ENCODE measurements at regions not wholly inside any gene's neighbourhood (a gene's known extent, or its start where the extent isn't known, plus 50 kb on each side); places are given as distances from the start of the nearest gene placed in this dataset.

DNA sequence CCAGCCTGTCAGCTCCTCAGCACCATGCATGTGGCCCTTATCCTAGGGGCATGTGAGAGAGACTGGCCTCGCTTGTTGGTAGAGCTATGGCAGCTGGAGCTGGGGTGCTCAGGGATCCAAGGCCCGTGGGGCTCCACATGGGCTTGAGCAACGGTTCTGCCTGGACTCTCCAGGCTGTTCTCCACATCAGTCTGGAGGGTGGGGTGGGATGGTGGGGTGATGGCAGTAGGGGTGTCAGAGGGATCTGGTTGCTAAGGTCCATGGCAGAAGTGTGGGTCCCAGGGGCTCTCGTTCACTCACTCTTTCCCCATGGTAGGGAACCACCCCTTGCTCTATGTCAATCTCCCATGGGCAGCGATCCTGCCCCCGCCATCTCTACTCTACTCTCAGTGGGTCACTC, 622.6 kb downstream of the LRFN5 start:
- TF ChIP-seq, protein P1, sequence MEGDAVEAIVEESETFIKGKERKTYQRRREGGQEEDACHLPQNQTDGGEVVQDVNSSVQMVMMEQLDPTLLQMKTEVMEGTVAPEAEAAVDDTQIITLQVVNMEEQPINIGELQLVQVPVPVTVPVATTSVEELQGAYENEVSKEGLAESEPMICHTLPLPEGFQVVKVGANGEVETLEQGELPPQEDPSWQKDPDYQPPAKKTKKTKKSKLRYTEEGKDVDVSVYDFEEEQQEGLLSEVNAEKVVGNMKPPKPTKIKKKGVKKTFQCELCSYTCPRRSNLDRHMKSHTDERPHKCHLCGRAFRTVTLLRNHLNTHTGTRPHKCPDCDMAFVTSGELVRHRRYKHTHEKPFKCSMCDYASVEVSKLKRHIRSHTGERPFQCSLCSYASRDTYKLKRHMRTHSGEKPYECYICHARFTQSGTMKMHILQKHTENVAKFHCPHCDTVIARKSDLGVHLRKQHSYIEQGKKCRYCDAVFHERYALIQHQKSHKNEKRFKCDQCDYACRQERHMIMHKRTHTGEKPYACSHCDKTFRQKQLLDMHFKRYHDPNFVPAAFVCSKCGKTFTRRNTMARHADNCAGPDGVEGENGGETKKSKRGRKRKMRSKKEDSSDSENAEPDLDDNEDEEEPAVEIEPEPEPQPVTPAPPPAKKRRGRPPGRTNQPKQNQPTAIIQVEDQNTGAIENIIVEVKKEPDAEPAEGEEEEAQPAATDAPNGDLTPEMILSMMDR (IDR thresholded peaks at IDR 0.05), result no peak
- TF ChIP-seq POLR2A (IDR thresholded peaks at IDR 0.05), result no peak
- TF ChIP-seq POLR2AphosphoS5 (IDR thresholded peaks at IDR 0.05), result no peak

Data from gastroesophageal sphincter (tissue), 3 donors.